Neuronal stem cell (in vitro differentiated cells): ENCODE measurements at regions not wholly inside any gene's neighbourhood (a gene's known extent, or its start where the extent isn't known, plus 50 kb on each side); places are given as distances from the start of the nearest gene placed in this dataset.

Experiments used
- DNase-seq: peaks from one replicate; pipeline ENCODE4 v3.0.0-alpha.2; 2013; ENCODE audit warnings: low spot score
- H2AFZ ChIP-seq: one replicate; pipeline ENCODE4 v1.6.1; 2013; ENCODE audit warnings: mild to moderate bottlenecking, low read length, inconsistent platforms
- H2AK5ac ChIP-seq: 2 replicates; pipeline ENCODE4 v1.6.1; 2013; ENCODE audit warnings: low read depth, mild to moderate bottlenecking, inconsistent platforms, low read length, moderate library complexity, mixed read lengths
- H2BK120ac ChIP-seq: 2 replicates; pipeline ENCODE4 v1.6.1; 2013; ENCODE audit warnings: low read depth, mild to moderate bottlenecking, inconsistent platforms, low read length, moderate library complexity, mixed read lengths
- H2BK12ac ChIP-seq: one replicate; pipeline ENCODE4 v1.6.1; 2013; ENCODE audit warnings: low read length, inconsistent platforms
- H2BK15ac ChIP-seq: 2 replicates; pipeline ENCODE4 v1.6.1; 2013; ENCODE audit warnings: mild to moderate bottlenecking, low read length, inconsistent platforms, mixed read lengths
- H2BK5ac ChIP-seq: one replicate; pipeline ENCODE4 v1.6.1; 2013; ENCODE audit warnings: inconsistent platforms, mild to moderate bottlenecking, low read length, moderate library complexity
- H3K14ac ChIP-seq: one replicate; pipeline ENCODE4 v1.6.1; 2013; ENCODE audit warnings: low read length, inconsistent platforms
- H3K18ac ChIP-seq: 2 replicates; pipeline ENCODE4 v1.6.1; 2013; ENCODE audit warnings: low read length, inconsistent platforms
- H3K23ac ChIP-seq: 2 replicates; pipeline ENCODE4 v1.6.1; 2013; ENCODE audit warnings: low read depth, mild to moderate bottlenecking, mixed read lengths, low read length, inconsistent platforms; ENCODE audit not compliant: poor library complexity
- H3K27ac ChIP-seq: replicated peaks from 3 replicates; pipeline ENCODE4 v1.5.1; 2013; ENCODE audit warnings: low read length, inconsistent platforms
- H3K27me3 ChIP-seq, 3 experiments: 2 replicates each; pipeline ENCODE4 v1.6.1; 2013; ENCODE audit warnings: low read length in 3 of 3, mild to moderate bottlenecking in 2 of 3, inconsistent platforms in 1 of 3, low read depth in 1 of 3, mixed read lengths in 1 of 3, moderate library complexity in 1 of 3; ENCODE audit not compliant: control insufficient read depth in 3 of 3, insufficient read depth in 3 of 3
- H3K36me3 ChIP-seq, 2 donors: replicated peaks in 1 of 2; 2 replicates each; pipeline ENCODE4 v1.6.1; 2013; ENCODE audit warnings: low read length in 2 of 2; ENCODE audit not compliant: control insufficient read depth in 2 of 2, insufficient read depth in 2 of 2
- H3K4ac ChIP-seq: 2 replicates; pipeline ENCODE4 v1.6.1; 2013; ENCODE audit warnings: inconsistent platforms, mild to moderate bottlenecking, low read length, moderate library complexity
- H3K4me1 ChIP-seq, 2 donors: 1 replicate in 1 of 2; 2 replicates in 1 of 2; pipeline ENCODE4 v1.6.1; 2013; ENCODE audit warnings: low read length in 2 of 2, low read depth in 1 of 2; ENCODE audit not compliant: control insufficient read depth in 2 of 2, insufficient read depth in 1 of 2
- H3K4me2 ChIP-seq: one replicate; pipeline ENCODE4 v1.6.1; 2013; ENCODE audit warnings: mild to moderate bottlenecking, low read length, inconsistent platforms; ENCODE audit not compliant: insufficient read depth, poor library complexity, severe bottlenecking
- H3K4me3 ChIP-seq, 2 donors: 2 replicates each; pipeline ENCODE4 v1.5.1; 2013; ENCODE audit warnings: low read length in 2 of 2, mild to moderate bottlenecking in 2 of 2, inconsistent platforms in 1 of 2, moderate library complexity in 1 of 2
- H3K79me1 ChIP-seq: one replicate; pipeline ENCODE4 v1.6.1; 2013; ENCODE audit warnings: low read depth, mild to moderate bottlenecking, inconsistent platforms, low read length, moderate library complexity
- H3K9ac ChIP-seq: one replicate; pipeline ENCODE4 v1.6.1; 2013; ENCODE audit warnings: mild to moderate bottlenecking, low read depth, low read length, inconsistent platforms; ENCODE audit not compliant: poor library complexity
- H3K9me3 ChIP-seq, 2 donors: replicated peaks in 1 of 2; 2 replicates each; pipeline versions ENCODE3 to v1.6.1; 2013; ENCODE audit warnings: low read length in 2 of 2, mild to moderate bottlenecking in 2 of 2, inconsistent platforms in 1 of 2, low read depth in 1 of 2, mixed read lengths in 1 of 2, moderate library complexity in 1 of 2; ENCODE audit not compliant: control insufficient read depth in 2 of 2, insufficient read depth in 1 of 2
- H4K8ac ChIP-seq: one replicate; pipeline ENCODE4 v1.6.1; 2013; ENCODE audit warnings: low read depth, mild to moderate bottlenecking, inconsistent platforms, low read length, moderate library complexity
- H4K91ac ChIP-seq: one replicate; pipeline ENCODE4 v1.6.1; 2013; ENCODE audit warnings: low read length, low read depth, mild to moderate bottlenecking, inconsistent platforms; ENCODE audit not compliant: poor library complexity
- WGBS, 2 donors: extraction: QIAGEN DNeasy Blood & Tissue Kit; methylation state at CpG; one replicate each; pipeline ENCODE4 v1.1.7; 2013; ENCODE audit warnings: missing lambda C conversion rate in 2 of 2, mixed read lengths in 1 of 2; ENCODE audit not compliant: insufficient read length in 2 of 2, insufficient replicate concordance in 1 of 2; ENCODE audit errors: extremely low coverage in 2 of 2; 5-methylcytosine and 5-hydroxymethylcytosine counted together

DNA sequence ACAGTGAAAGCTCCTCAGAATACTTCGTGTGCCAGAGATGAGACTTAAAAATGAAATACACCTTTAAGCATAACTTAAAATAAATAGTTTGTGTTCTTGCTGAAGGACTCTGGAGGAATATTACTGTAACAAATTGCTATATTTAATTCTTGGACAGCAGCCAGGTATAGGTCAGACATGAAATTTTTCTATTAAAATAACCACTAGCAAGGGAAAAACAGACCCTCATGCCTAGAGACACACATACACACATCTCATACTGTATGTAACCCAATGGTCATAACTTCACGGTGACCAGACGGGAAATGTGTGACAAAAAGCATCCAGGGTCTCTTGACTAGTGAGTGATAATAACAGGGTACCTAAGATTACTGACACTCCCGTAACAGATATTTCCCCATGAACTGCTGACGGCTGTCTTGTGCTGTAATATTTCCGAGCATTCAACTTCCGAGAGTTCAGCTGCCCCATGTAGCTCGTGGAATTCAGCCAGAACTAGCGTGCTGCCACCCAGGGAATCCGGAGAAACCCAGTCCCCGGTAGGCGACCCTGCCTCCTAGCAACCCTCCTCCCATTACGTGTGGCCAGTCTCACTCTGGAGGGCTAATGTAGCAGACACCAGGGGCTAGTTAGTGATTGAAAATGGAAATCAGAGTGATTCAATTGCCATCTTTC lies 2295.1 kb upstream of the WWC1 start:
- H2BK12ac ChIP-seq, result no peak overlapping the region
- DNase-seq, result no peak

GRCh38 chr5:165999693-166000320 lies 2291.6 kb upstream of the WWC1 start:
- Histone ChIP-seq H3K4ac (no peak overlapping the region), H2AK5ac (no peak overlapping the region), H3K9me3 (no peaks in the 10 kb centered on the region), H3K27ac (no peak overlapping the region), H3K36me3 (no peaks in the 10 kb centered on the region), H2AFZ (no peak overlapping the region), H3K4me1 (no peaks in the 10 kb centered on the region), H3K23ac (no peak overlapping the region), H2BK15ac (no peak overlapping the region), H2BK120ac (no peak overlapping the region), H3K14ac (no peak overlapping the region), H3K18ac (no peak overlapping the region), H3K79me1 (no peaks in the 10 kb centered on the region), H4K8ac (no peak overlapping the region), H3K27me3 (no peaks in the 10 kb centered on the region), H3K9ac (no peak overlapping the region), H4K91ac (no peak overlapping the region), H3K4me2 (no peak overlapping the region), H2BK12ac (no peak overlapping the region), H3K4me3 (no peak overlapping the region), H2BK5ac (no peak overlapping the region)
- no CpG with 5 or more reads among the region's 5 CpGs for whole genome bisulfite sequencing, 2 donors
- no peak for DNase-seq

More for the DNA sequence above, 2295.1 kb upstream of the WWC1 start:
- H2AK5ac ChIP-seq, result no peak overlapping the region
- H3K4ac ChIP-seq, result no peak overlapping the region
- H3K23ac ChIP-seq, result no peak overlapping the region
- no peak overlapping the region for H4K91ac ChIP-seq
- no peak overlapping the region for H2BK15ac ChIP-seq
- H3K36me3 ChIP-seq, result no peaks in the 10 kb centered on the region
- no peak overlapping the region for H2BK120ac ChIP-seq
- no peak overlapping the region for H3K27ac ChIP-seq
- no peak overlapping the region for H2BK5ac ChIP-seq
- no peaks in the 10 kb centered on the region for H3K9me3 ChIP-seq
- no peak overlapping the region for H3K14ac ChIP-seq
- WGBS, 2 donors, result no CpG with 5 or more reads among the region's 13 CpGs
- H3K9ac ChIP-seq, result no peak overlapping the region
- H3K4me1 ChIP-seq, result no peaks in the 10 kb centered on the region
- no peak overlapping the region for H4K8ac ChIP-seq
- H3K79me1 ChIP-seq, result no peaks in the 10 kb centered on the region
- no peak overlapping the region for H3K4me2 ChIP-seq
- no peaks in the 10 kb centered on the region for H3K27me3 ChIP-seq
- no peak overlapping the region for H3K18ac ChIP-seq
- peak overlapping the region; percentile 19 for H2AFZ ChIP-seq
- H3K4me3 ChIP-seq, result no peak overlapping the region

DNA sequence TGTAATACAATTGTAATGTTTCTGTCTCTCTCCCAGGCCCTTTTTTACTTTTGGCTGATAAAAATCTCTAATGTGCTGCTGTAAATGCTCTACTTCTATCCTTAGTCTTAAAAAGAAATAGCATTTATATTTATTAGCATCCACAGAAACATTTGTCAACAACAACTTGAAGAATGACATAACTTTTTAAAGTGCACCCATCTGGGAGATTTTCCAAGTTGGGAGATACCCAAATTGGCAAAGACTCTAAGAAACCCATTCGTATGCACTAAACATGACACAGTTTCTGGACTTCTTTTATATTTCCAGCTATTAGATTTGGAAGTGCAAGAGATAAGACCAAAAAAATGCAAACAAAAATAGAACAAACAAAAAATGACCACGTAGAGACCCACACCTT lies 2287.4 kb upstream of the WWC1 start:
- Histone ChIP-seq H3K4me1 (no peaks in the 10 kb centered on the region), H2AFZ (no peak overlapping the region), H3K18ac (no peak overlapping the region), H3K4ac (no peak overlapping the region), H3K4me3 (no peak overlapping the region), H3K23ac (no peak overlapping the region), H2BK15ac (no peak overlapping the region), H2BK120ac (no peak overlapping the region), H3K36me3 (no peaks in the 10 kb centered on the region), H3K79me1 (no peaks in the 10 kb centered on the region), H3K27me3 (no peaks in the 10 kb centered on the region), H3K14ac (no peak overlapping the region), H3K4me2 (no peak overlapping the region), H3K27ac (no peak overlapping the region), H4K91ac (no peak overlapping the region), H3K9ac (no peak overlapping the region), H2BK5ac (no peak overlapping the region), H3K9me3 (no peaks in the 10 kb centered on the region), H4K8ac (no peak overlapping the region), H2BK12ac (no peak overlapping the region), H2AK5ac (no peak overlapping the region)
- DNase-seq, result no peak
- no CpG with 5 or more reads among the region's 2 CpGs for whole genome bisulfite sequencing, 2 donors

DNA sequence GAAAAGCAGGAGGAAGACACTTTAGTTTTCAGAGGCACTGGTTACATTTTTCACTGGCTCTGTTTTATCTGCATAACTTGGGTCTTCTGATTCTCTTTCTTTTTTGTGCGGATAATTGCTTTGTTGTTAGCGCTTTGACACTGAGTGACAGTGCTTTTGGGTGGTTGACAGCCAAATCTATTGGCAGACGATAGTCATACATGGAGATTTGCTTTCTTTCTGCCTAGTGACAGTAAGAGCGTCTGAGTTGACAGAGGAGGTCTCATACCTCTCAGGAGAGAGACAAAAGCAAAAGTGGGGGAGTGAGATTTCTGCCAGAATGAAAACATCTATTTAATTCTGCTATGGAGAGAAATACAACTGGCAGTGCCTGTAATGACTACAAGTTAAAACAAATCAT lies 2278.0 kb upstream of the WWC1 start:
- no CpG with 5 or more reads among the region's 4 CpGs for WGBS, 2 donors
- Histone ChIP-seq H4K8ac (no peak overlapping the region), H2AK5ac (no peak overlapping the region), H3K9ac (no peak overlapping the region), H3K27me3 (no peaks in the 10 kb centered on the region), H3K4me1 (peaks cover 2 to 6% of the 10 kb centered on the region in 2 donors), H2BK120ac (no peak overlapping the region), H4K91ac (no peak overlapping the region), H3K4me2 (no peak overlapping the region), H3K27ac (no peak overlapping the region), H3K23ac (no peak overlapping the region), H2AFZ (no peak overlapping the region), H2BK15ac (no peak overlapping the region), H3K9me3 (no peaks in the 10 kb centered on the region), H3K79me1 (no peaks in the 10 kb centered on the region), H2BK12ac (no peak overlapping the region), H3K14ac (no peak overlapping the region), H3K36me3 (no peaks in the 10 kb centered on the region), H3K4me3 (no peak overlapping the region), H2BK5ac (no peak overlapping the region), H3K18ac (no peak overlapping the region), H3K4ac (no peak overlapping the region)
- no peak for DNase-seq
